CD14-positive monocyte (primary cell): ENCODE measurements at regions not wholly inside any gene's neighbourhood (a gene's known extent, or its start where the extent isn't known, plus 50 kb on each side); places are given as distances from the start of the nearest gene placed in this dataset.

Source experiments
- DNase-seq, 3 donors: peaks; one replicate each; pipeline ENCODE4 v3.0.0-alpha.2; 2011 to 2022
- H2AFZ ChIP-seq: 2 replicates; pipeline ENCODE4 v1.6.0; 2012; ENCODE audit warnings: mild to moderate bottlenecking, low read depth, low read length, inconsistent platforms; ENCODE audit not compliant: insufficient read depth, poor library complexity, severe bottlenecking
- H3K27ac ChIP-seq, 2 donors: 1 replicate in 1 of 2; 2 replicates in 1 of 2; pipeline ENCODE4 v1.5.1; 2012 to 2013; ENCODE audit warnings: low read length in 2 of 2, control low read depth in 1 of 2, inconsistent platforms in 1 of 2, low read depth in 1 of 2, mild to moderate bottlenecking in 1 of 2
- H3K27me3 ChIP-seq, 2 donors: one replicate each; pipeline versions ENCODE4 v1.6.0 to v1.6.1; 2011 to 2013; ENCODE audit warnings: low read length in 2 of 2; ENCODE audit not compliant: control insufficient read depth in 2 of 2, insufficient read depth in 2 of 2
- H3K36me3 ChIP-seq, 2 donors: replicated peaks in 1 of 2; 1 replicate in 1 of 2; 2 replicates in 1 of 2; pipeline versions ENCODE4 v1.5.1 to v1.6.1; 2012 to 2013; ENCODE audit warnings: low read length in 2 of 2, control low read depth in 1 of 2, inconsistent platforms in 1 of 2, mild to moderate bottlenecking in 1 of 2; ENCODE audit not compliant: insufficient read depth in 2 of 2, control insufficient read depth in 1 of 2
- H3K4me1 ChIP-seq, 2 donors: 1 replicate in 1 of 2; 2 replicates in 1 of 2; pipeline versions ENCODE4 v1.5.1 to v1.6.1; 2012 to 2013; ENCODE audit warnings: low read length in 2 of 2, control low read depth in 1 of 2, inconsistent platforms in 1 of 2, mild to moderate bottlenecking in 1 of 2, moderate library complexity in 1 of 2; ENCODE audit not compliant: insufficient read depth in 2 of 2, control insufficient read depth in 1 of 2
- H3K4me2 ChIP-seq: replicated peaks from 2 replicates; pipeline ENCODE3; 2012; ENCODE audit warnings: low read length, moderate library complexity, mild to moderate bottlenecking; ENCODE audit not compliant: poor library complexity, severe bottlenecking; ENCODE audit errors: extremely low read depth
- H3K4me3 ChIP-seq, 3 experiments: fragments of 200-600 bp in 1 of 3; sonication (generic) in 1 of 3; replicated peaks in 1 of 3; 1 replicate in 2 of 3; 2 replicates in 1 of 3; pipeline ENCODE4 v1.5.1; 2011 to 2013; ENCODE audit warnings: low read length in 3 of 3, mild to moderate bottlenecking in 3 of 3, control low read depth in 2 of 3, low read depth in 2 of 3, inconsistent platforms in 1 of 3, moderate library complexity in 1 of 3
- H3K79me2 ChIP-seq: 2 replicates; pipeline ENCODE4 v1.6.0; 2012; ENCODE audit warnings: mild to moderate bottlenecking, control low read depth, inconsistent platforms, low read length, moderate library complexity; ENCODE audit not compliant: insufficient read depth
- H3K9ac ChIP-seq: 2 replicates; pipeline ENCODE4 v1.6.0; 2017; ENCODE audit warnings: low read length, mild to moderate bottlenecking; ENCODE audit not compliant: insufficient read depth, poor library complexity, severe bottlenecking
- H3K9me3 ChIP-seq, 2 donors: replicated peaks in 1 of 2; 1 replicate in 1 of 2; 2 replicates in 1 of 2; pipeline versions ENCODE4 v1.5.1 to v1.6.1; 2012 to 2013; ENCODE audit warnings: low read length in 2 of 2, control low read depth in 1 of 2; ENCODE audit not compliant: control insufficient read depth in 1 of 2, insufficient read depth in 1 of 2
- H4K20me1 ChIP-seq: 2 replicates; pipeline ENCODE4 v1.6.0; 2012; ENCODE audit warnings: mild to moderate bottlenecking, low read length, control low read depth, moderate library complexity; ENCODE audit not compliant: insufficient read depth
- H3K27ac Mint-ChIP-seq, 7 donors: one replicate each; pipeline ENCODE4 v1.8.0; 2020; ENCODE audit warnings: mild to moderate bottlenecking in 7 of 7, mixed read lengths in 7 of 7, moderate library complexity in 6 of 7, inconsistent platforms in 2 of 7
- H3K27me3 Mint-ChIP-seq, 3 donors: one replicate each; pipeline ENCODE4 v1.8.0; 2021 to 2022; ENCODE audit warnings: low read depth in 3 of 3, mild to moderate bottlenecking in 3 of 3, mixed read lengths in 3 of 3, moderate library complexity in 3 of 3, inconsistent platforms in 1 of 3
- H3K36me3 Mint-ChIP-seq, 2 donors: one replicate each; pipeline ENCODE4 v1.8.0; 2020; ENCODE audit warnings: mixed read lengths in 2 of 2, inconsistent platforms in 1 of 2, mild to moderate bottlenecking in 1 of 2
- H3K4me1 Mint-ChIP-seq: one replicate; pipeline ENCODE4 v1.8.0; 2020; ENCODE audit warnings: mild to moderate bottlenecking, mixed read lengths
- H3K4me3 Mint-ChIP-seq, 2 donors: one replicate each; pipeline ENCODE4 v1.8.0; 2020; ENCODE audit warnings: mild to moderate bottlenecking in 2 of 2, mixed read lengths in 2 of 2, moderate library complexity in 1 of 2
- H3K9me3 Mint-ChIP-seq, 7 donors: one replicate each; pipeline ENCODE4 v1.8.0; 2020 to 2022; ENCODE audit warnings: mixed read lengths in 7 of 7, mild to moderate bottlenecking in 6 of 7, moderate library complexity in 6 of 7, inconsistent platforms in 2 of 7
- WGBS: methylation state at CpG from one replicate; pipeline ENCODE4 v1.1.5; 2013; ENCODE audit warnings: missing lambda C conversion rate; ENCODE audit not compliant: insufficient coverage; 5-methylcytosine and 5-hydroxymethylcytosine counted together
- intact Hi-C, 2 donors: fragments of 100-400 bp; cut with micrococcal nuclease; formaldehyde crosslinking; loops; one replicate each; pipeline versions ENCODE4 v1.15.0 to v1.15.1; 2023
- TF ChIP-seq, protein P1 (sequence below): fragments of 200-600 bp; IDR thresholded peaks from one replicate; pipeline ENCODE4 v1.8.0; 2022; ENCODE audit warnings: antibody characterized with exemption, mild to moderate bottlenecking

DNA sequence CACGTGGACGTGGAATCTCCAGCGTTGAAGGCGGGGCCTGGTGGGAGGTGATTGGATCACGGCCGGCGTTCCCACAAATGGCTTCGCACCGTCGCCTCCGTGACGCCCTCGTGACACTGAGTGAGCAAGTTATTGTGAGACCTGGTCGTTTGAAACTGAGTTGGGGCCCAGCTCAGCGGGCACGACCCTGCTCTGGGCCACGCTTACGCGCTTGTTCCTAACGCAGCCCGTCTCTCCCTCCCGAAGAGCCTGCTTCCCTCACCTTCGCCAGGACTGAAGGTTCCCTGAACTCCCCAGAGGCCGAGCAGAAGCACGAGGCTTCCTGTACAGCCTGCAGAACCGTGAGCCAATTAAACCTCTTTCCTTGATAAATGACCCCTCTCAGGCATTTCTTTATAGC is 121.8 kb downstream of the RTP5 start:
- WGBS, result 97% methylated on average over 23 of the region's 26 CpGs
- TF ChIP-seq, protein P1, sequence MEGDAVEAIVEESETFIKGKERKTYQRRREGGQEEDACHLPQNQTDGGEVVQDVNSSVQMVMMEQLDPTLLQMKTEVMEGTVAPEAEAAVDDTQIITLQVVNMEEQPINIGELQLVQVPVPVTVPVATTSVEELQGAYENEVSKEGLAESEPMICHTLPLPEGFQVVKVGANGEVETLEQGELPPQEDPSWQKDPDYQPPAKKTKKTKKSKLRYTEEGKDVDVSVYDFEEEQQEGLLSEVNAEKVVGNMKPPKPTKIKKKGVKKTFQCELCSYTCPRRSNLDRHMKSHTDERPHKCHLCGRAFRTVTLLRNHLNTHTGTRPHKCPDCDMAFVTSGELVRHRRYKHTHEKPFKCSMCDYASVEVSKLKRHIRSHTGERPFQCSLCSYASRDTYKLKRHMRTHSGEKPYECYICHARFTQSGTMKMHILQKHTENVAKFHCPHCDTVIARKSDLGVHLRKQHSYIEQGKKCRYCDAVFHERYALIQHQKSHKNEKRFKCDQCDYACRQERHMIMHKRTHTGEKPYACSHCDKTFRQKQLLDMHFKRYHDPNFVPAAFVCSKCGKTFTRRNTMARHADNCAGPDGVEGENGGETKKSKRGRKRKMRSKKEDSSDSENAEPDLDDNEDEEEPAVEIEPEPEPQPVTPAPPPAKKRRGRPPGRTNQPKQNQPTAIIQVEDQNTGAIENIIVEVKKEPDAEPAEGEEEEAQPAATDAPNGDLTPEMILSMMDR, result no peak

DNA sequence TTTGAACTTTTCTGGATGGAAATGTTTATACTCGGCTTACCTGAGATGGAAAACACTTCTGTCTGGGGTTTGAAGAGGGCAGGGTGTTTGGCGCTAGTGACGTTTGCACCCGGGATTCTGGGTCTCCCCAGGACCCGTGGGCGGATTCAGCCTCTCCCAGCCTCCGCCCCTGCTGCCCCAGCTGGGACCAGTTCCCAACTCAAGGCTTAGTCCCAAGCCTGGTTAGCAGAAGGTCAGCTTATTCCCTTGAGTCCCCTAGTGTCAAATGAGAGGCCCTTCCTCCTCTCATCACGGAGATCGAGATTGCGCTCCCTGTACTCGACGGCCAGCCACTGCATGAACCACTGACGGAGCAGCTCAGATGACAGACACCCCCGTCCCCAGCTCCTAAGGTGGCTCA is 123.2 kb downstream of the RTP5 start:
- H3K4me3 ChIP-seq, result no peak overlapping the region
- H3K4me2 ChIP-seq, result no peak overlapping the region
- H3K9ac ChIP-seq, result no peak overlapping the region
- Mint-ChIP-seq H3K9me3 (peaks cover 3 to 13% (median 6%) of the 10 kb centered on the region in 7 donors), H3K27ac (peak overlapping the region in 1 of 7 donors; percentile 46), H3K4me3 (no peak overlapping the region), H3K36me3 (no peaks in the 10 kb centered on the region), H3K27me3 (peaks cover 0 to 9% (median 6%) of the 10 kb centered on the region in 3 donors), H3K4me1 (no peaks in the 10 kb centered on the region)
- no peaks in the 10 kb centered on the region for H4K20me1 ChIP-seq
- no peak overlapping the region for H2AFZ ChIP-seq
- intact Hi-C loops, result no loop called here
- H3K27me3 ChIP-seq, result no peaks in the 10 kb centered on the region
- H3K27ac ChIP-seq, result no peak overlapping the region
- TF ChIP-seq, protein P1, result no peak
- no peaks in the 10 kb centered on the region for H3K79me2 ChIP-seq
- no peak for DNase-seq
- H3K4me1 ChIP-seq, result no peaks in the 10 kb centered on the region
- peaks cover 6 to 8% of the 10 kb centered on the region in 2 donors for H3K9me3 ChIP-seq
- 91% methylated on average over 7 of the region's 14 CpGs for WGBS
- no peaks in the 10 kb centered on the region for H3K36me3 ChIP-seq

More for the DNA sequence above, 121.8 kb downstream of the RTP5 start:
- Histone ChIP-seq H4K20me1 (no peaks in the 10 kb centered on the region), H3K9me3 (peaks cover 17% of the 10 kb centered on the region in 2 donors), H3K4me2 (no peak overlapping the region), H3K9ac (no peak overlapping the region), H3K4me3 (no peak overlapping the region), H3K27ac (no peak overlapping the region), H3K79me2 (no peaks in the 10 kb centered on the region), H3K36me3 (no peaks in the 10 kb centered on the region), H2AFZ (no peak overlapping the region), H3K4me1 (no peaks in the 10 kb centered on the region), H3K27me3 (no peaks in the 10 kb centered on the region)
- Mint-ChIP-seq H3K36me3 (no peaks in the 10 kb centered on the region), H3K4me3 (no peak overlapping the region), H3K4me1 (no peaks in the 10 kb centered on the region), H3K27ac (no peak overlapping the region), H3K9me3 (peaks cover 14 to 22% (median 16%) of the 10 kb centered on the region in 7 donors), H3K27me3 (peaks cover 0 to 8% (median 5%) of the 10 kb centered on the region in 3 donors)
- DNase-seq, result no peak
- intact Hi-C loops, result no loop called here
